ENCODE measurements at regions not wholly inside any gene's neighbourhood (a gene's known extent, or its start where the extent isn't known, plus 50 kb on each side); places are given as distances from the start of the nearest gene placed in this dataset.

DNA sequence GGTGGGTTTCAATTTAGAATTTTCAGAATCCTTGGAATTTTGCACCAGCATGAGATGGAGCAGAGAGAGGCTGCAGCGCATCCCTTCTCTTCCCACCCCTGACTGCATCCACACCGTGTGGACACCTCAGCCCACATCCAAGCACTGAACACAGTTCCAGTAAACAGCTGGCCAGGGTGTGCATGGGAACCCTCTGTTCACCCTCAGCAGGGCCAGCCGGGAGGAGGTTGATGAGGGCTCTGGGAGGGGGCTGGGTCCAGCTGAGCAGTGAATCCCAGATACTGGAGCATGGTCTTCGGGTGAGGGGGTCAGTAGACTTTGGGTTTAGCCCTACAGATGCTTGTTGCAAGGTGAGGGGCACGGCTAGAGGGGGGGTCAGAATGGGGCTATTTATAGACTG lies 85.8 kb downstream of the RPLP1 start:
- H3K9me2 ChIP-seq (replicated peaks; ENCODE audit: insufficient read depth, low read length), result no peaks in the 10 kb centered on the region
- no peak overlapping the region for H3K9ac ChIP-seq (ENCODE audit: low read length)
- no peaks in the 10 kb centered on the region for H3F3A ChIP-seq (ENCODE audit: insufficient read depth, low read length)
- H2AFZ ChIP-seq (ENCODE audit: low read length), result no peak overlapping the region
- H3K27me3 ChIP-seq (replicated peaks; ENCODE audit: insufficient read depth, low read length), result no peaks in the 10 kb centered on the region
- TF ChIP-seq EZH2phosphoT487 (IDR thresholded peaks at IDR 0.05; ENCODE audit: low read length) (no peak), CTCF (IDR thresholded peaks at IDR 0.05; ENCODE audit: low read length) (no peak), EZH2 (optimal IDR thresholded peaks at IDR 0.05; ENCODE audit: low read depth, low read length) (no peak)
- no peak overlapping the region for H3K4me3 ChIP-seq (ENCODE audit: low read length)
- H4K20me1 ChIP-seq (ENCODE audit: insufficient read depth, low read length), result no peaks in the 10 kb centered on the region
- no peaks in the 10 kb centered on the region for H3K36me3 ChIP-seq (replicated peaks; ENCODE audit: insufficient read depth, low read length)
- no peaks in the 10 kb centered on the region for H3K79me2 ChIP-seq (ENCODE audit: low read length)
- DNase-seq, result no peak
- H3K4me1 ChIP-seq (ENCODE audit: low read length), result no peaks in the 10 kb centered on the region
- no peaks in the 10 kb centered on the region for H3K9me3 ChIP-seq (replicated peaks; ENCODE audit: insufficient read depth, low read length)
- no peak overlapping the region for H3K4me2 ChIP-seq (ENCODE audit: low read depth, low read length)
- H3K27ac ChIP-seq (ENCODE audit: low read length), result no peak overlapping the region

DNA sequence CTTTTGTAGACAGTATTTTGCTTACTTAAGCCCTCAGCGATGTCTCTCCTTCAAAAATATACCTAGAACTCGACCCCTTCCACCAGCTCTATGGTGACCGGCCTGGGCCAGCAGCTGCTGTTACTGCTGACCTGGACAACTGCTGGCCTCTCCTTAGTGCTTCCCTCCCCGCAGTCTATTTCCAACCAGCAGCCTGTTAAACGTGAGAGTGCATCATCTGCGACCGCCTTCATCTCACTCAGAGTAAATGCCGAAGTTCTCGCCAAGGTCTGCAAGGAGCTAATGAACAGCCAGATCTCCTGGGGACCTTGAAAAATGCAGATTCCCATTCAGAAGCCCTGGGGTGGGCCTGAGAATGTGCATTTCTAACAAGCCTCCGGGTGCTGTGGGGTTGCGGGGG lies 86.7 kb downstream of the RPLP1 start:
- H3K9ac ChIP-seq (ENCODE audit: low read length), result no peak overlapping the region
- no peaks in the 10 kb centered on the region for H3K27me3 ChIP-seq (replicated peaks; ENCODE audit: insufficient read depth, low read length)
- no peaks in the 10 kb centered on the region for H3K36me3 ChIP-seq (replicated peaks; ENCODE audit: insufficient read depth, low read length)
- no peaks in the 10 kb centered on the region for H3K9me3 ChIP-seq (replicated peaks; ENCODE audit: insufficient read depth, low read length)
- H4K20me1 ChIP-seq (ENCODE audit: insufficient read depth, low read length), result no peaks in the 10 kb centered on the region
- H3K27ac ChIP-seq (ENCODE audit: low read length), result no peak overlapping the region
- no peak overlapping the region for H2AFZ ChIP-seq (ENCODE audit: low read length)
- H3F3A ChIP-seq (ENCODE audit: insufficient read depth, low read length), result no peaks in the 10 kb centered on the region
- no peak for DNase-seq
- TF ChIP-seq CTCF (IDR thresholded peaks at IDR 0.05; ENCODE audit: low read length) (no peak), EZH2phosphoT487 (IDR thresholded peaks at IDR 0.05; ENCODE audit: low read length) (no peak), EZH2 (optimal IDR thresholded peaks at IDR 0.05; ENCODE audit: low read depth, low read length) (no peak)
- H3K4me1 ChIP-seq (ENCODE audit: low read length), result no peaks in the 10 kb centered on the region
- no peak overlapping the region for H3K4me3 ChIP-seq (ENCODE audit: low read length)
- no peak overlapping the region for H3K4me2 ChIP-seq (ENCODE audit: low read depth, low read length)
- H3K79me2 ChIP-seq (ENCODE audit: low read length), result no peaks in the 10 kb centered on the region
- no peaks in the 10 kb centered on the region for H3K9me2 ChIP-seq (replicated peaks; ENCODE audit: insufficient read depth, low read length)

- no peaks in the 10 kb centered on the region for H4K20me1 ChIP-seq (ENCODE audit: insufficient read depth, low read length)
- no peaks in the 10 kb centered on the region for H3K9me3 ChIP-seq (replicated peaks; ENCODE audit: insufficient read depth, low read length)
- H3K4me3 ChIP-seq (ENCODE audit: low read length), result no peak overlapping the region
- H3K27ac ChIP-seq (ENCODE audit: low read length), result no peak overlapping the region
- TF ChIP-seq EZH2 (optimal IDR thresholded peaks at IDR 0.05; ENCODE audit: low read depth, low read length) (no peak), EZH2phosphoT487 (IDR thresholded peaks at IDR 0.05; ENCODE audit: low read length) (no peak), CTCF (IDR thresholded peaks at IDR 0.05; ENCODE audit: low read length) (no peak)
- H3K79me2 ChIP-seq (ENCODE audit: low read length), result no peaks in the 10 kb centered on the region
- no peaks in the 10 kb centered on the region for H3K4me1 ChIP-seq (ENCODE audit: low read length)
- DNase-seq, result no peak
- no peak overlapping the region for H3K4me2 ChIP-seq (ENCODE audit: low read depth, low read length)
- no peaks in the 10 kb centered on the region for H3K9me2 ChIP-seq (replicated peaks; ENCODE audit: insufficient read depth, low read length)
- H3F3A ChIP-seq (ENCODE audit: insufficient read depth, low read length), result no peaks in the 10 kb centered on the region
- no peaks in the 10 kb centered on the region for H3K27me3 ChIP-seq (replicated peaks; ENCODE audit: insufficient read depth, low read length)
- H2AFZ ChIP-seq (ENCODE audit: low read length), result no peak overlapping the region
- H3K36me3 ChIP-seq (replicated peaks; ENCODE audit: insufficient read depth, low read length), result no peaks in the 10 kb centered on the region
- no peak overlapping the region for H3K9ac ChIP-seq (ENCODE audit: low read length)
Measured at GRCh38 chr15:69540622-69541021, 88.0 kb downstream of the RPLP1 start.

Data from MM.1S (cell line).